Uterus (tissue), 3 donors: ENCODE measurements at regions not wholly inside any gene's neighbourhood (a gene's known extent, or its start where the extent isn't known, plus 50 kb on each side); places are given as distances from the start of the nearest gene placed in this dataset.

ENCODE experiments used
- DNase-seq, 2 donors: peaks; one replicate each; pipeline ENCODE4 v3.0.0-alpha.2; 2019 to 2020
- H3K27ac ChIP-seq, 2 donors: fragments of 200-600 bp; sonication (generic); 1 replicate in 1 of 2; 2 replicates in 1 of 2; pipeline ENCODE4 v1.5.1; 2016 to 2018
- H3K27me3 ChIP-seq, 2 donors: fragments of 200-600 bp; sonication (generic); one replicate each; pipeline ENCODE4 v1.5.1; 2018 to 2019; ENCODE audit warnings: control low read depth in 1 of 2
- H3K36me3 ChIP-seq, 2 donors: fragments of 200-600 bp; sonication (generic); one replicate each; pipeline ENCODE4 v1.5.1; 2019; ENCODE audit warnings: control low read depth in 1 of 2
- H3K4me1 ChIP-seq, 2 donors: fragments of 200-600 bp; sonication (generic); one replicate each; pipeline ENCODE4 v1.5.1; 2018 to 2019; ENCODE audit warnings: control low read depth in 1 of 2
- H3K4me3 ChIP-seq, 2 donors: fragments of 200-600 bp; sonication (generic); 1 replicate in 1 of 2; 2 replicates in 1 of 2; pipeline ENCODE4 v1.5.1; 2018 to 2019; ENCODE audit warnings: mild to moderate bottlenecking in 1 of 2
- H3K9me3 ChIP-seq, 2 donors: fragments of 200-600 bp; sonication (generic); one replicate each; pipeline ENCODE4 v1.5.1; 2019; ENCODE audit warnings: control low read depth in 1 of 2
- POLR2A ChIP-seq, 2 donors: fragments of 450-650 bp; IDR thresholded peaks; one replicate each; pipeline ENCODE4 v1.6.1; 2016; ENCODE audit warnings: antibody characterized with exemption in 2 of 2, mild to moderate bottlenecking in 1 of 2, moderate library complexity in 1 of 2
- intact Hi-C: fragments of 100-400 bp; cut with DNase I; formaldehyde crosslinking; loops from one replicate; pipeline ENCODE4 v1.15.1; 2023; ENCODE audit warnings: low total_unique reads
- TF ChIP-seq, protein P1 (sequence below), 4 experiments: fragments of 200-600 bp in 2 of 4; fragments of 450-650 bp in 2 of 4; sonication (generic) in 2 of 4; IDR thresholded peaks; one replicate each; pipeline ENCODE4 v1.5.1; 2016 to 2019; ENCODE audit warnings: antibody characterized with exemption in 4 of 4, mild to moderate bottlenecking in 2 of 4, moderate library complexity in 1 of 4
- donor health status: DM: yes; HTN: yes; CAD: no.

DNA sequence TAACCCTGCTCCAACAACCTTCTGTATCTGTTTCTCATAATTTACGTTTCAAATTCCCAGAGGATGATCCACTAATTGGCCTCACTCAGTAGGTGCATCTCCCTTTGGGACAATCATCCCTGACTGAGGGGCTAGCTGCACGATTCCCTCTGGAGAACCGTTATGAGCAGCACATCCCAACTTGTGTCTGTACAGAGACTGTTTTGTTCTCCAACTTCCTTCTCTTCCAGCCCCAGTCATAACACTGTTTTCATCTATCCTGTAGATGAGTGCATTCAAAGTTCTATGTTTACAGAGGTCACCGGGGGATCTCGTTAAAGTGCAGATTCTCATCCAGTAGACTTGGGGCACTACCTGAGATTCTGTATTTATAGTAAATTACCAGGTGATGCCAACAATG is 187.2 kb downstream of the REEP3 start:
- Histone ChIP-seq H3K4me1 (peaks cover 0 to 22% of the 10 kb centered on the region in 2 donors), H3K4me3 (no peak overlapping the region), H3K27ac (peak overlapping the region; percentile 71 to 74), H3K27me3 (no peaks in the 10 kb centered on the region), H3K36me3 (no peaks in the 10 kb centered on the region), H3K9me3 (no peaks in the 10 kb centered on the region)
- TF ChIP-seq, protein P1, sequence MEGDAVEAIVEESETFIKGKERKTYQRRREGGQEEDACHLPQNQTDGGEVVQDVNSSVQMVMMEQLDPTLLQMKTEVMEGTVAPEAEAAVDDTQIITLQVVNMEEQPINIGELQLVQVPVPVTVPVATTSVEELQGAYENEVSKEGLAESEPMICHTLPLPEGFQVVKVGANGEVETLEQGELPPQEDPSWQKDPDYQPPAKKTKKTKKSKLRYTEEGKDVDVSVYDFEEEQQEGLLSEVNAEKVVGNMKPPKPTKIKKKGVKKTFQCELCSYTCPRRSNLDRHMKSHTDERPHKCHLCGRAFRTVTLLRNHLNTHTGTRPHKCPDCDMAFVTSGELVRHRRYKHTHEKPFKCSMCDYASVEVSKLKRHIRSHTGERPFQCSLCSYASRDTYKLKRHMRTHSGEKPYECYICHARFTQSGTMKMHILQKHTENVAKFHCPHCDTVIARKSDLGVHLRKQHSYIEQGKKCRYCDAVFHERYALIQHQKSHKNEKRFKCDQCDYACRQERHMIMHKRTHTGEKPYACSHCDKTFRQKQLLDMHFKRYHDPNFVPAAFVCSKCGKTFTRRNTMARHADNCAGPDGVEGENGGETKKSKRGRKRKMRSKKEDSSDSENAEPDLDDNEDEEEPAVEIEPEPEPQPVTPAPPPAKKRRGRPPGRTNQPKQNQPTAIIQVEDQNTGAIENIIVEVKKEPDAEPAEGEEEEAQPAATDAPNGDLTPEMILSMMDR (IDR thresholded peaks at IDR 0.05) = no peak
- no peak for TF ChIP-seq POLR2A (IDR thresholded peaks at IDR 0.05)
- intact Hi-C loops = no loop called here
- no peak for DNase-seq

DNA sequence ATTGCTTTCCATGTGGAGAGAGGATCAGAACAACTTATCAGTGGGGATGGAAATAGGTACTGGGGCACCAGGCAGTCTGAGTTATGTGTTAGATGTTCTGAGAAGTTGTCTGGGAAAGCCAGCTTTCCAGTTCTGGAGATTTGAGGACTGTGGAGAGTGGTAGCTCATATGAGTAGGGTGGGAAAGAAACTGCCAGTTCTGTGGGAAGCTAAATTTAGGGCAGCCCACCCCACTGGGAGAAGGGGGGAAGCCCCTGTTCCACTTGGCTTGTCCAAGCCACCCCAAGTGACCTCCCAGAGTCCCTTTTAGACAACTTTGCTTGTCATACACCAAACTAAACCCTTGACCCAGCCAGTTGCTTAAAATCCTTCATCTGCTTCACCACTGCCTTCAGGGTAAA is 189.5 kb downstream of the REEP3 start:
- Histone ChIP-seq H3K9me3 (no peaks in the 10 kb centered on the region), H3K4me3 (no peak overlapping the region), H3K27ac (peak overlapping the region; percentile 74 to 78), H3K36me3 (no peaks in the 10 kb centered on the region), H3K27me3 (no peaks in the 10 kb centered on the region), H3K4me1 (peaks cover 0 to 22% of the 10 kb centered on the region in 2 donors)
- TF ChIP-seq, protein P1 (IDR thresholded peaks at IDR 0.05) = no peak
- no peak for TF ChIP-seq POLR2A (IDR thresholded peaks at IDR 0.05)
- no peak for DNase-seq
- intact Hi-C loops = loop anchor here (10.0 kb wide), 1 partner anchor 76 kb away; no protein-coding TSS in a partner anchor

DNA sequence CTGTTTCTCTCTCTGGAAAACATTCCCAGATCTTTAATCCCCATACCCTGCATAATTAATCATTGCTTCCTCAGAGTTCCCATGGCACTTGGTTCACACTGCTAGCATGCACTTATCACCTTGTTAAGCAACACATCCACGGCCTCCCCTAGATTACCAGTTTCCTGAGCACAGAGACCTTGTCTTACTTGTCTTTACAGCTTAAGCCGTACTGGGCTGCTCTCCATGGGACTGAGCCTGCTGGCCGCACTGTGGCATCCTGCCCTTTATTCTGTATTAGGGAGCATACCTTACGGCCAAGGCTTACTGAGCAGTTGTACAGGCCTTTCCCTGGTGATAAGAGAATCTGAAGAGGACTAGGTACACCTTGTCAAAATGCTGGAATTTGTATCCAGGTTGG is 190.2 kb downstream of the REEP3 start:
- Histone ChIP-seq H3K27ac (peak overlapping the region; percentile 74 to 78), H3K36me3 (no peaks in the 10 kb centered on the region), H3K27me3 (no peaks in the 10 kb centered on the region), H3K4me3 (no peak overlapping the region), H3K4me1 (peaks cover 0 to 22% of the 10 kb centered on the region in 2 donors), H3K9me3 (no peaks in the 10 kb centered on the region)
- intact Hi-C loops = loop anchor here (10.0 kb wide), 1 partner anchor 77 kb away; no protein-coding TSS in a partner anchor
- no peak for DNase-seq
- TF ChIP-seq, protein P1 (IDR thresholded peaks at IDR 0.05) = no peak
- no peak for TF ChIP-seq POLR2A (IDR thresholded peaks at IDR 0.05)

DNA sequence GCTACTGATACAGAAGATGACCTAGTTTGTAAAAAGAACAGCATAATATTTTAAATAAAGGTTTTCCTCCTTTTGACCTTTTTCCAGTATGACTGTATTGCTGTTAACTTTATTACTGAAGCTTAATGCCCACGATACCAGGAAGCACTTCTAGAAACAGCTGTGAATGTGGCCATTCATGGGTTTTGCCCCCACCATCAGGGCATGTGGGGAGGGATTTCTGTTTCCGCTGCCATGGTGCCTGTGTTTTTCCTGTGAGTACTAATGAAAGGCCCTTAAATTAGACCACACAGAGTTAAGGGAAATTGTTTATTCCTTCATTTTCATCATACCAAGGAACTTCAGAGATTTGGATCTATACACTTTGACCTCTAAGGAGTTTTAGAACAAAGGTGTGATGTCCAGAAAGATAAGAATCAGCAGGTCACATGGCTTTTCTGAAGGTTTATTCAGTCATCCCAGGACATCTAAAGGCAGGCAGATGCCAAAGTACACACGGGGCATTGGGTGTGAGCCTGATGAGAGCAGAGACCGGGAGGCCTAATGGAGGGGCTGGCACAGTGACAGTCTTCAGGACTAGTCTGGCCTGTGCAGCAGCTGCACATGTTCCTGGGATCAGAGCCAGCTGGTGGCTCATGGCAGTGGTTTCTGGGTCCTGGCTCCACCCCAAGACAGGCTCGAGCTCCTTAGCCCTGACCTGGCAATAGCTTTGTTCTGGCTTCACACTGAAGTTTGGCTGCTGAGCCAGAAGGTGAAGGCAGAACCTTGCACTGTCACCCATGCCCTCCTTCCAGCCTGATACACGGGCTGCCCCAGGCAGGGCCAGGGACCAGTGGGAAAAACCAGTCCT is 190.9 kb downstream of the REEP3 start:
- H3K9me3 ChIP-seq = no peaks in the 10 kb centered on the region
- intact Hi-C loops = loop anchor here (10.0 kb wide), 1 partner anchor 77 kb away; no protein-coding TSS in a partner anchor
- TF ChIP-seq POLR2A (IDR thresholded peaks at IDR 0.05) = no peak
- TF ChIP-seq, protein P1 (IDR thresholded peaks at IDR 0.05) = no peak
- H3K4me3 ChIP-seq = no peak overlapping the region
- peaks cover 0 to 22% of the 10 kb centered on the region in 2 donors for H3K4me1 ChIP-seq
- H3K27ac ChIP-seq = peak overlapping the region; percentile 74 to 78
- DNase-seq = peak; percentile 85 to 92
- H3K27me3 ChIP-seq = no peaks in the 10 kb centered on the region
- H3K36me3 ChIP-seq = no peaks in the 10 kb centered on the region

DNA sequence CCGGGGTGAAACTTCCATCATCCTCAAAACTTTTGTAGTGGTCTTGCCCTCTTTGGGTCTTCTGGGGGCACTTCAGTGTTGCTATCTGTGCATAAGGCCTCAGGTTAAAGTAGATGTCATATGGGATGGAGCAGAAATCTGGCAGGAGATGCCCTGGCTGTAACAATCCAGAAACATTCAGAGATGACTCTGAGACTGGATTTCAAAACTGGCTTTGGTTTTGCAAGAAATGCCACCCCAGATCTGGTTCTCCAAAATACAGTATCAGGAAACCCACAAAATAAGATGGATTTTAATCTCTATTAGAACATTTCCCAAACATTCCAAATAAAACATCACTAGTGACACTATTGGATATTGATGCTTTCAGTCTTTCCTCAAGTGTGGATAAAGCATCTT is 191.5 kb downstream of the REEP3 start:
- Histone ChIP-seq H3K36me3 (no peaks in the 10 kb centered on the region), H3K27me3 (no peaks in the 10 kb centered on the region), H3K4me3 (no peak overlapping the region), H3K4me1 (peaks cover 0 to 22% of the 10 kb centered on the region in 2 donors), H3K9me3 (no peaks in the 10 kb centered on the region), H3K27ac (peak overlapping the region; percentile 74 to 78)
- no peak for TF ChIP-seq POLR2A (IDR thresholded peaks at IDR 0.05)
- TF ChIP-seq, protein P1 (IDR thresholded peaks at IDR 0.05) = no peak
- no peak for DNase-seq
- intact Hi-C loops = loop anchor here (10.0 kb wide), 1 partner anchor 78 kb away; no protein-coding TSS in a partner anchor
